Left lung (tissue), 4 donors: ENCODE measurements at regions not wholly inside any gene's neighbourhood (a gene's known extent, or its start where the extent isn't known, plus 50 kb on each side); places are given as distances from the start of the nearest gene placed in this dataset.

Experiments used
- ATAC-seq: fragments of 200-7000 bp; cut with Tn5 transposase; one replicate; pipeline ENCODE4 v1.9.1; 2020; ENCODE audit warnings: moderate library complexity
- DNase-seq, 4 donors: peaks; one replicate each; pipeline ENCODE4 v3.0.0-alpha.2; 2013 to 2020
- H3K27ac ChIP-seq, 2 donors: fragments of 200-600 bp; sonication (generic) in 1 of 2; one replicate each; pipeline versions ENCODE4 v1.5.0 to v1.8.0; 2020 to 2021
- H3K27me3 ChIP-seq, 2 donors: fragments of 200-600 bp; sonication (generic) in 1 of 2; one replicate each; pipeline versions ENCODE4 v1.5.0 to v1.8.0; 2020 to 2021
- H3K36me3 ChIP-seq, 2 donors: fragments of 200-600 bp; sonication (generic) in 1 of 2; one replicate each; pipeline versions ENCODE4 v1.5.0 to v1.8.0; 2020 to 2021
- H3K4me1 ChIP-seq, 2 donors: fragments of 200-600 bp; one replicate each; pipeline ENCODE4 v1.8.0; 2021
- H3K4me3 ChIP-seq, 2 donors: fragments of 200-600 bp; sonication (generic) in 1 of 2; one replicate each; pipeline versions ENCODE4 v1.5.0 to v1.8.0; 2020 to 2021; ENCODE audit warnings: mild to moderate bottlenecking in 1 of 2
- H3K9me3 ChIP-seq, 2 donors: fragments of 200-600 bp; sonication (generic) in 1 of 2; one replicate each; pipeline versions ENCODE4 v1.5.0 to v1.8.0; 2020 to 2021
- CTCF ChIP-seq, 2 donors: fragments of 200-600 bp; sonication (generic) in 1 of 2; IDR thresholded peaks; one replicate each; pipeline versions ENCODE4 v1.5.0 to v1.8.0; 2021; ENCODE audit warnings: antibody characterized with exemption in 2 of 2
- intact Hi-C, 2 donors: fragments of 100-400 bp; cut with DNase I; formaldehyde crosslinking; loops; one replicate each; pipeline versions ENCODE4 v1.11.2 to v1.14.2; 2022
- donor health status: DM: no; HTN: yes; CAD: no.
- donor health status: DM: no; HTN: no; CAD: no.

- DNase-seq: no peak
- Histone ChIP-seq H3K27me3 (peaks cover 0 to 32% of the 10 kb centered on the region in 2 donors), H3K4me3 (no peak overlapping the region), H3K9me3 (no peaks in the 10 kb centered on the region), H3K27ac (no peak overlapping the region), H3K4me1 (no peaks in the 10 kb centered on the region), H3K36me3 (no peaks in the 10 kb centered on the region)
- no peak for TF ChIP-seq CTCF (IDR thresholded peaks at IDR 0.05)
- intact Hi-C loops: no loop called here
- ATAC-seq: no peak
Measured at GRCh38 chr20:59462249-59462648, 142.1 kb upstream of the PHACTR3 start.

- ATAC-seq (no peak), DNase-seq (no peak)
- H3K4me3 ChIP-seq: no peak overlapping the region
- no peaks in the 10 kb centered on the region for H3K9me3 ChIP-seq
- H3K27ac ChIP-seq: no peak overlapping the region
- no peaks in the 10 kb centered on the region for H3K36me3 ChIP-seq
- TF ChIP-seq CTCF (IDR thresholded peaks at IDR 0.05): no peak
- H3K4me1 ChIP-seq: no peaks in the 10 kb centered on the region
- H3K27me3 ChIP-seq: peaks cover 0 to 21% of the 10 kb centered on the region in 2 donors
- intact Hi-C loops: no loop called here
Measured at GRCh38 chr20:59463541-59463940, 140.8 kb upstream of the PHACTR3 start.

- ATAC-seq (no peak), DNase-seq (no peak)
- H3K36me3 ChIP-seq: no peaks in the 10 kb centered on the region
- no peak for TF ChIP-seq CTCF (IDR thresholded peaks at IDR 0.05)
- no peak overlapping the region for H3K27ac ChIP-seq
- peaks cover 0 to 16% of the 10 kb centered on the region in 2 donors for H3K27me3 ChIP-seq
- intact Hi-C loops: no loop called here
- no peak overlapping the region for H3K4me3 ChIP-seq
- no peaks in the 10 kb centered on the region for H3K4me1 ChIP-seq
- no peaks in the 10 kb centered on the region for H3K9me3 ChIP-seq
Measured at GRCh38 chr20:59466107-59466815, 138.1 kb upstream of the PHACTR3 start.

- no peak for TF ChIP-seq CTCF (IDR thresholded peaks at IDR 0.05)
- DNase-seq: no peak
- no peak for ATAC-seq
- intact Hi-C loops: no loop called here
- Histone ChIP-seq H3K36me3 (no peaks in the 10 kb centered on the region), H3K27ac (no peak overlapping the region), H3K27me3 (peaks cover 0 to 9% of the 10 kb centered on the region in 2 donors), H3K4me1 (no peaks in the 10 kb centered on the region), H3K4me3 (no peak overlapping the region), H3K9me3 (no peaks in the 10 kb centered on the region)
Measured at GRCh38 chr20:59468831-59469230, 135.5 kb upstream of the PHACTR3 start.

DNA sequence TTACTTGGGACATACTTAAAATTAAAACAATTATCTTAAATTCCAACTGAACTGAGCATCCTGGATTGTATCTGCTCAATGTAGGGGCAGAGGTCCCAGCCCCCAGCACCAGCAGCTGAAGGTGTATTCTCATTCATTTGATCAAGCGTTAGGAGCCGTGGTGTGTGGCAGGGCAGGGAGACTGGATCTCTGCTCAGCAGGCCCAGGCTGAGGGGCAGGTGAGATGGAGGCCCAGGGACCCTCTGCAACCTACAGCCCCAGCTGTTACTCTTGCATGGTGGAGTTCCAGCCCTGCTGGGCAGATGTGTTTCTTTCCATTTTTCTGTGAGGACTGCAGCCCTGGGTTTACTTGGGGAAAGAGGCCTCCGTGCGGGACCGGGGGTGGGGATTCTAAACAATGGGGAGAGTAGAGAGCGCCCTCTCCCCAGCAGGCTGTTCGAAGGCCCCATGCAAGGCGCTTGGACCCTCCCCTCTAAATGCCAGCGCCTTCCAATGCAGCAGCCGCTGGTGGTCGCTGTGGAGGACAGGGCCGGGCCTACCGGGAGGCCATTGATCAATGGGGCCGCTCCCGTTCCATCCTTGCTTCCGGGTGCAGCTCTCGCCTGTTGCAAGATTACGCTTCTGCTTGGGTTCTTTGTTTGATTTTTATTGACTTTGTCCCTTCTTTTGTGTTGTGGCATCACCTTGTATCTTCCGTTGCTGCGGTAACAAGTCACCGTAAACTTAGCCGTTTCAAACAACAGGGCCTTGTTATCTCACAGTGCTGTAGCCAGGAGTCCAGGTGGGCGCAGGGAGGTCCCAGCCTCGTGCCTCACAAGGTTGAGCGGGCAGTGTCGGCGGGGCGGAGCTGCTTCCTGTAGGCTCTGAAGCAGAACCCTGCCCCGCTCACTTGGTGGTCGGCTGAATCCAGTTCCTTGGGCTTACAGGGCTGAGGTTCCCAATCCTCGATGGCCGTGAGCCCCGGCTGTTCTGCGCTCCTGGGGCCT, 134.8 kb upstream of the PHACTR3 start:
- Histone ChIP-seq H3K27me3 (peaks cover 0 to 9% of the 10 kb centered on the region in 2 donors), H3K36me3 (no peaks in the 10 kb centered on the region), H3K9me3 (no peaks in the 10 kb centered on the region), H3K4me3 (no peak overlapping the region), H3K27ac (no peak overlapping the region), H3K4me1 (no peaks in the 10 kb centered on the region)
- DNase-seq: no peak
- no peak for ATAC-seq
- TF ChIP-seq CTCF (IDR thresholded peaks at IDR 0.05): no peak
- intact Hi-C loops: no loop called here
